ENCODE measurements at regions not wholly inside any gene's neighbourhood (a gene's known extent, or its start where the extent isn't known, plus 50 kb on each side); places are given as distances from the start of the nearest gene placed in this dataset.
"Not testable (repeated sequence)": the region's sequence is repeated elsewhere in the genome, so short reads cannot be mapped to it uniquely, and the experiment has no call there.

DNA sequence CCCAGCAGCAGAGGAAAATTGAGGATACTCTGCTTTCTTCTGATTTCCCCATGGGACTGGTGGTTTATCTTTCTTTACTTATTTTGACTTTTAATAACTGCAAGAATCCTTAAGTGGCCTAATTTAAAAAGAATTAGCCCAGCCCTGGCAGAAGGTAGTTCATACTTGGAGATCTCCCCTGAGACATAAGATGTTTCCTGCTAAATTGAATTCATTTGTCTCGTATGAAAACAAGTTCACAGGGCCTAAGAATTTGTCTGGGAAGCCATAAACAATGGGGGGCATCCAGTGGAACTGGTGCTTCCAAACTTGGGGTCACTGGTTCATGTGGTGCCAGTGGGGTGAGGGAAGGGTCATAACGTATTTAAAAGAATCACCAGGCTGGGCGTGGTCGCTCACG, 283.1 kb upstream of the RASGRP1 start:
- ChIA-PET POLR2A (no interaction called here), CTCF (no interaction called here)
- no peaks in the 10 kb centered on the region for H3K36me3 ChIP-seq (ENCODE audit: control insufficient read depth in 4 of 4, insufficient read depth in 4 of 4, low read length in 3 of 4)
- no peak overlapping the region for H3K27ac ChIP-seq (ENCODE audit: insufficient read depth in 1 of 2, low read depth in 1 of 2, low read length in 2 of 2, poor library complexity in 1 of 2, severe bottlenecking in 2 of 2)
- 89% methylated on average over 1 of the region's 5 CpGs for WGBS (ENCODE audit: insufficient coverage)
- no peaks in the 10 kb centered on the region for H3K9me3 ChIP-seq (ENCODE audit: control extremely low read depth in 1 of 5, control insufficient read depth in 4 of 5, insufficient read depth in 2 of 5, low read depth in 1 of 5, low read length in 4 of 5)
- H3K4me1 ChIP-seq (ENCODE audit: control extremely low read depth in 1 of 4, control insufficient read depth in 4 of 4, insufficient read depth in 4 of 4, low read length in 3 of 4): peaks cover 0 to 14% (median 5%) of the 10 kb centered on the region in 4 experiments
- no peak overlapping the region for H3K4me3 ChIP-seq (ENCODE audit: control insufficient read depth in 1 of 7, extremely low read depth in 1 of 7, insufficient read depth in 4 of 7, low read depth in 2 of 7, low read length in 6 of 7)
- no peaks in the 10 kb centered on the region for H3K27me3 ChIP-seq (replicated peaks in 2 of 5; ENCODE audit: control insufficient read depth in 4 of 5, insufficient read depth in 5 of 5, low read length in 4 of 5)
- no peak for DNase-seq

DNA sequence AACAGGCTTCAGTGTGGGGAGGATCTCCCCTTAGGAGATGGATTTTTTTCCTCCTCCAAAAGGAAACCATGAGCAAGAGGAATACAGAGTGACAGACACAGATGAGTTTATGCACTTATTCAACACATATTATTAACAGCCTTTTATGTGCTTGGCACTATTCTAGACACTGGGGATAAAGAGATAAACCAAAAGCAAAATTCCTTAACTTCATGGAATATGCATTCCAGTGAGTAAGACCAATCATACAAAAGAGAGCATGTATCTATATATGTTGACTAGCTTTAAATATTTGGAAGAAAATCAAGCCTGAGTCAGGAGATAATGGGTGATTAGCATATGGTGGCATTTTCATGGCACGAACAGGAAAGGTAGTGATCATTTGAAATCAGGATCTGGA, 284.4 kb upstream of the RASGRP1 start:
- no peak overlapping the region for H3K27ac ChIP-seq (ENCODE audit: insufficient read depth in 1 of 2, low read depth in 1 of 2, low read length in 2 of 2, poor library complexity in 1 of 2, severe bottlenecking in 2 of 2)
- WGBS (ENCODE audit: insufficient coverage): 0% methylated on average over 1 of the region's 1 CpG
- H3K27me3 ChIP-seq (replicated peaks in 2 of 5; ENCODE audit: control insufficient read depth in 4 of 5, insufficient read depth in 5 of 5, low read length in 4 of 5): no peaks in the 10 kb centered on the region
- H3K9me3 ChIP-seq (ENCODE audit: control extremely low read depth in 1 of 5, control insufficient read depth in 4 of 5, insufficient read depth in 2 of 5, low read depth in 1 of 5, low read length in 4 of 5): no peaks in the 10 kb centered on the region
- CTCF ChIA-PET: no interaction called here
- H3K36me3 ChIP-seq (ENCODE audit: control insufficient read depth in 4 of 4, insufficient read depth in 4 of 4, low read length in 3 of 4): no peaks in the 10 kb centered on the region
- no peak overlapping the region for H3K4me3 ChIP-seq (ENCODE audit: control insufficient read depth in 1 of 7, extremely low read depth in 1 of 7, insufficient read depth in 4 of 7, low read depth in 2 of 7, low read length in 6 of 7)
- POLR2A ChIA-PET: no interaction called here
- H3K4me1 ChIP-seq (ENCODE audit: control extremely low read depth in 1 of 4, control insufficient read depth in 4 of 4, insufficient read depth in 4 of 4, low read length in 3 of 4): peaks cover 0 to 9% (median 4%) of the 10 kb centered on the region in 4 experiments
- no peak for DNase-seq

DNA sequence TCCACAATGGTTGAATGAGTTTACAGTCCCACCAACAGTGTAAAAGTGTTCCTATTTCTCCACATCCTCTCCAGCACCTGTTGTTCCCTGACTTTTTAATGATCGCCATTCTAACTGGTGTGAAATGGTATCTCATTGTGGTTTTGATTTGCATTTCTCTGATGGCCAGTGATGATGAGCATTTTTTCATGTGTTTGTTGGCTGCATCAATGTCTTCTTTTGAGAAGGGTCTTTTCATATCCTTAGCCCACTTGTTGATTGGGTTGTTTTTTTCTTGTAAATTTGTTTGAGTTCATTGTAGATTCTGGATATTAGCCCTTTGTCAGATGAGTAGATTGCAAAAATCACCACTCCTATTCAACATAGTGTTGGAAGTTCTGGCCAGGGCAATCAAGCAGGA, 287.6 kb upstream of the RASGRP1 start:
- CTCF ChIA-PET; H3K4me3 ChIP-seq (ENCODE audit: control insufficient read depth in 1 of 7, extremely low read depth in 1 of 7, insufficient read depth in 4 of 7, low read depth in 2 of 7, low read length in 6 of 7); H3K27ac ChIP-seq (ENCODE audit: insufficient read depth in 1 of 2, low read depth in 1 of 2, low read length in 2 of 2, poor library complexity in 1 of 2, severe bottlenecking in 2 of 2); H3K4me1 ChIP-seq (ENCODE audit: control extremely low read depth in 1 of 4, control insufficient read depth in 4 of 4, insufficient read depth in 4 of 4, low read length in 3 of 4); DNase-seq; H3K9me3 ChIP-seq (ENCODE audit: control extremely low read depth in 1 of 5, control insufficient read depth in 4 of 5, insufficient read depth in 2 of 5, low read depth in 1 of 5, low read length in 4 of 5); H3K36me3 ChIP-seq (ENCODE audit: control insufficient read depth in 4 of 4, insufficient read depth in 4 of 4, low read length in 3 of 4); H3K27me3 ChIP-seq (replicated peaks in 2 of 5; ENCODE audit: control insufficient read depth in 4 of 5, insufficient read depth in 5 of 5, low read length in 4 of 5); POLR2A ChIA-PET: not testable (repeated sequence)
- no CpG with 5 or more reads among the region's 1 CpG for WGBS (ENCODE audit: insufficient coverage)

DNA sequence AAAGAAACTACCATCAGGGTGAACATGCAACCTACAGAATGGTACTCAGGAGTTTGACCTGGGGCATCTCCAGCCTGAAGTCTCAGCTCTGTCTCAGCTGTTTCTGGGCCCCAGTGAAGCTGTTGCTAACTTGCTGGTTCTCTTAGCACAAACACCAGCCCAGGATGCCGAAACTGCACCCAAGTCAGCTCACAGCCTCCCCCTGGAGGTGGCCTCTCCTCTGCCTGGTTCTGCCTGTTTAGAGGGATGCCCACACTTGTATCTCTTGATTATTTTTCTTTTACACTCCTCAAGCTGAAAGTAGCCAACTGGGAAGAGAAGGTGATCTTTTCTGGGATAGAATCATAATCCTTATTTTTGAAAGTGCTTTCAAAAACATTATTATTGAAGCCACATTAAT, 289.0 kb upstream of the RASGRP1 start:
- Histone ChIP-seq H3K4me3 (ENCODE audit: control insufficient read depth in 1 of 7, extremely low read depth in 1 of 7, insufficient read depth in 4 of 7, low read depth in 2 of 7, low read length in 6 of 7) (no peak overlapping the region), H3K9me3 (ENCODE audit: control extremely low read depth in 1 of 5, control insufficient read depth in 4 of 5, insufficient read depth in 2 of 5, low read depth in 1 of 5, low read length in 4 of 5) (no peaks in the 10 kb centered on the region), H3K27me3 (replicated peaks in 2 of 5; ENCODE audit: control insufficient read depth in 4 of 5, insufficient read depth in 5 of 5, low read length in 4 of 5) (peaks cover 0 to 3% (median 0%) of the 10 kb centered on the region in 5 experiments), H3K36me3 (ENCODE audit: control insufficient read depth in 4 of 4, insufficient read depth in 4 of 4, low read length in 3 of 4) (no peaks in the 10 kb centered on the region), H3K4me1 (ENCODE audit: control extremely low read depth in 1 of 4, control insufficient read depth in 4 of 4, insufficient read depth in 4 of 4, low read length in 3 of 4) (peaks cover 0 to 10% (median 6%) of the 10 kb centered on the region in 4 experiments), H3K27ac (ENCODE audit: insufficient read depth in 1 of 2, low read depth in 1 of 2, low read length in 2 of 2, poor library complexity in 1 of 2, severe bottlenecking in 2 of 2) (no peak overlapping the region)
- CTCF ChIA-PET: interaction anchor here (0.8 to 0.9 kb wide), 2 partner anchors 11 to 27 kb away, joined by 3 read pairs; no protein-coding TSS in a partner anchor
- peak; percentile 16 to 30 (median 29) for DNase-seq
- 100% methylated on average over 1 of the region's 1 CpG for WGBS (ENCODE audit: insufficient coverage)
- POLR2A ChIA-PET: no interaction called here

DNA sequence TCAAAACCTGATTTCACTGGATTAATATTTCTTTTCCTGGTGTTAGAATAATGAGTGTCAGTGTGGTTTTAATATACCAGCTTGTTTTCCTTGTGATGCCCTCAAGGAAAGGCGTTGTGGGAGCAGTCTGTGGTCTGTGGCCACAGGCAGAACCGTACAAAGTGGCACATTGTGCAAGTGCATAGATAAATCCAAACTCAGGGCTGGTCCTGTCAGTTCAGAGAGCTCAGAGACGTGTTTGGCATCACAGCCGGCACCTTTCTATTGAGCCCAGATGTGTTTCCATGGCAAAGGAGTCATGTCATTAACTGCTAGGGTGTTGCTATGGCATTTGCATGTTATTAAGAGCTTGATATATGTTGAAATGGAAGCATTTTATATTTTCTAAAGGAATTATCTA, 289.9 kb upstream of the RASGRP1 start:
- ChIA-PET CTCF (interaction anchor here (1.6 kb wide), 1 partner anchor 9 kb away, joined by 5 read pairs; no protein-coding TSS in a partner anchor), POLR2A (no interaction called here)
- Histone ChIP-seq H3K4me1 (ENCODE audit: control extremely low read depth in 1 of 4, control insufficient read depth in 4 of 4, insufficient read depth in 4 of 4, low read length in 3 of 4) (peaks cover 0 to 10% (median 6%) of the 10 kb centered on the region in 4 experiments), H3K4me3 (ENCODE audit: control insufficient read depth in 1 of 7, extremely low read depth in 1 of 7, insufficient read depth in 4 of 7, low read depth in 2 of 7, low read length in 6 of 7) (peak overlapping the region in 1 of 7 experiments; percentile 16), H3K9me3 (ENCODE audit: control extremely low read depth in 1 of 5, control insufficient read depth in 4 of 5, insufficient read depth in 2 of 5, low read depth in 1 of 5, low read length in 4 of 5) (no peaks in the 10 kb centered on the region), H3K36me3 (ENCODE audit: control insufficient read depth in 4 of 4, insufficient read depth in 4 of 4, low read length in 3 of 4) (no peaks in the 10 kb centered on the region), H3K27ac (ENCODE audit: insufficient read depth in 1 of 2, low read depth in 1 of 2, low read length in 2 of 2, poor library complexity in 1 of 2, severe bottlenecking in 2 of 2) (no peak overlapping the region), H3K27me3 (replicated peaks in 2 of 5; ENCODE audit: control insufficient read depth in 4 of 5, insufficient read depth in 5 of 5, low read length in 4 of 5) (peaks cover 0 to 3% (median 0%) of the 10 kb centered on the region in 5 experiments)
- peak; percentile 11 to 77 (median 73) for DNase-seq
- 0% methylated on average over 3 of the region's 4 CpGs for WGBS (ENCODE audit: insufficient coverage)

DNA sequence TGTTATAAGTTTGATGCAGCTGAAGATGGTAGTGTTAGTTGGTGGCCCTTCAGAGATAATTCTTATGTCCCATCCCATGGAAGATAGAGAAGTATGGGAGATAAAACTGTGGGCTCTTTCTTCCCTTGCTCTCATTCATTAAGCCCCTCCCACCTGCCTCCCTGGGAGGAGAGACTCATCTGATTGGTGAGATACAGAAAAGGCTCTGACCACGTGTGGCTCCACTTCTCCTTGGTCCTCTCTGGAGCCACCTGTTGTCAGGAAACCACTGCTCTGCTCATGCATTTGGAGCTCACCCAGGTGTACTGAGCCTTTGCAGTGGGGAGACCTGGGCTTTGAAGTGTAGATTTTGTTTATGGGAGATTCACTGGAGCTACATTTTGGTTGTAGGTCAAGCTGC, 293.2 kb upstream of the RASGRP1 start:
- no peak overlapping the region for H3K4me3 ChIP-seq (ENCODE audit: control insufficient read depth in 1 of 7, extremely low read depth in 1 of 7, insufficient read depth in 4 of 7, low read depth in 2 of 7, low read length in 6 of 7)
- CTCF ChIA-PET: interaction anchor here (0.6 kb wide), 1 partner anchor 81 kb away, joined by 3 read pairs; no protein-coding TSS in a partner anchor

DNA sequence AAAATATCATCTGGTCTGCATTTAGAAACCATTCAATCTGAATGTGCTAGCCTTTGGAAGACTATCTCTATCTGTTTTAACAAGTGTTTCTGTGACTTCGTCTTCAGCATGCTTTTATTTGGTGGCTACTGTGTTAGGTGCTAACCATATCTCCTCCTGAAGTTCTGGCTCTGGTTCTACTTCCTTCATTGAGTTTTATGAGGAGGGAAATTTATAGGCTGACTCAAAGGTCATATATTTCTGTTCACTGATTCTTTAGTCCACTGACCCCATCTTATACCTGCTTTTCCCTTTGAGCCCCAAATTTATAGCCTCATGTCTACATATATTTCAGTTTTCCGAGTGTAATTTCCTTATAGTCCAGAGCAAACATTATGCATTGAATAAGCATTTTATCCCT, 295.0 kb upstream of the RASGRP1 start:
- no peak for DNase-seq
- Histone ChIP-seq H3K36me3 (ENCODE audit: control insufficient read depth in 4 of 4, insufficient read depth in 4 of 4, low read length in 3 of 4) (no peaks in the 10 kb centered on the region), H3K4me1 (ENCODE audit: control extremely low read depth in 1 of 4, control insufficient read depth in 4 of 4, insufficient read depth in 4 of 4, low read length in 3 of 4) (peaks cover 0 to 17% (median 8%) of the 10 kb centered on the region in 4 experiments), H3K27ac (ENCODE audit: insufficient read depth in 1 of 2, low read depth in 1 of 2, low read length in 2 of 2, poor library complexity in 1 of 2, severe bottlenecking in 2 of 2) (no peak overlapping the region), H3K9me3 (ENCODE audit: control extremely low read depth in 1 of 5, control insufficient read depth in 4 of 5, insufficient read depth in 2 of 5, low read depth in 1 of 5, low read length in 4 of 5) (no peaks in the 10 kb centered on the region), H3K27me3 (replicated peaks in 2 of 5; ENCODE audit: control insufficient read depth in 4 of 5, insufficient read depth in 5 of 5, low read length in 4 of 5) (peaks cover 0 to 3% (median 0%) of the 10 kb centered on the region in 5 experiments), H3K4me3 (ENCODE audit: control insufficient read depth in 1 of 7, extremely low read depth in 1 of 7, insufficient read depth in 4 of 7, low read depth in 2 of 7, low read length in 6 of 7) (no peak overlapping the region)
- WGBS (ENCODE audit: insufficient coverage): no CpG with 5 or more reads among the region's 2 CpGs
- ChIA-PET POLR2A (no interaction called here), CTCF (no interaction called here)

More for the DNA sequence above, 293.2 kb upstream of the RASGRP1 start:
- Histone ChIP-seq H3K9me3 (ENCODE audit: control extremely low read depth in 1 of 5, control insufficient read depth in 4 of 5, insufficient read depth in 2 of 5, low read depth in 1 of 5, low read length in 4 of 5) (no peaks in the 10 kb centered on the region), H3K4me1 (ENCODE audit: control extremely low read depth in 1 of 4, control insufficient read depth in 4 of 4, insufficient read depth in 4 of 4, low read length in 3 of 4) (peaks cover 0 to 22% (median 14%) of the 10 kb centered on the region in 4 experiments), H3K36me3 (ENCODE audit: control insufficient read depth in 4 of 4, insufficient read depth in 4 of 4, low read length in 3 of 4) (no peaks in the 10 kb centered on the region), H3K27me3 (replicated peaks in 2 of 5; ENCODE audit: control insufficient read depth in 4 of 5, insufficient read depth in 5 of 5, low read length in 4 of 5) (peaks cover 0 to 3% (median 0%) of the 10 kb centered on the region in 5 experiments), H3K27ac (ENCODE audit: insufficient read depth in 1 of 2, low read depth in 1 of 2, low read length in 2 of 2, poor library complexity in 1 of 2, severe bottlenecking in 2 of 2) (no peak overlapping the region)
- 80% methylated on average over 1 of the region's 1 CpG for WGBS (ENCODE audit: insufficient coverage)
- DNase-seq: no peak
- POLR2A ChIA-PET: no interaction called here
